HepG2 (cell line): ENCODE measurements at regions not wholly inside any gene's neighbourhood (a gene's known extent, or its start where the extent isn't known, plus 50 kb on each side); places are given as distances from the start of the nearest gene placed in this dataset.

Source experiments
- ATF1 ChIP-seq: IDR thresholded peaks from 2 replicates; pipeline ENCODE4 v1.6.1; 2016; ENCODE audit warnings: mild to moderate bottlenecking, control low read depth
- CHCHD3 ChIP-seq: sonication (generic); formaldehyde crosslinking; IDR thresholded peaks from 2 replicates; pipeline ENCODE4 v1.8.0; 2022; ENCODE audit warnings: mild to moderate bottlenecking, missing genetic modification reagents, moderate library complexity
- KDM1A ChIP-seq: IDR thresholded peaks from 2 replicates; pipeline ENCODE4 v1.6.1; 2016; ENCODE audit warnings: missing compliant biosample characterization
- MIER2 ChIP-seq: IDR thresholded peaks from 2 replicates; pipeline ENCODE4 v1.6.1; 2016; ENCODE audit warnings: missing biosample characterization, missing genetic modification reagents
- MZF1 ChIP-seq: sonication (generic); formaldehyde crosslinking; IDR thresholded peaks from 2 replicates; pipeline ENCODE4 v1.8.1; 2023; ENCODE audit warnings: mild to moderate bottlenecking, missing genetic modification reagents, borderline replicate concordance
- RXRA ChIP-seq: sonication (generic); formaldehyde crosslinking; IDR thresholded peaks from 2 replicates; pipeline ENCODE4 v1.5.1; 2020; ENCODE audit warnings: missing genetic modification reagents
- SMYD3 ChIP-seq: sonication (generic); formaldehyde crosslinking; IDR thresholded peaks from 2 replicates; pipeline ENCODE4 v1.8.1; 2023; ENCODE audit warnings: mild to moderate bottlenecking, missing genetic modification reagents
- ZNF773 ChIP-seq: sonication (generic); formaldehyde crosslinking; IDR thresholded peaks from 2 replicates; pipeline ENCODE4 v1.4.0; 2020; ENCODE audit warnings: missing genetic modification reagents, borderline replicate concordance
- ZNF780A ChIP-seq: sonication (generic); formaldehyde crosslinking; IDR thresholded peaks from 2 replicates; pipeline ENCODE4 v1.8.0; 2022; ENCODE audit warnings: mild to moderate bottlenecking, missing genetic modification reagents, moderate library complexity
- TF ChIP-seq, protein P1 (sequence below): sonication (generic); formaldehyde crosslinking; IDR thresholded peaks from 2 replicates; pipeline ENCODE4 v1.4.0; 2020; ENCODE audit warnings: missing genetic modification reagents
- TF ChIP-seq, protein P2 (sequence below): sonication (generic); formaldehyde crosslinking; IDR thresholded peaks from 2 replicates; pipeline ENCODE4 v1.5.0; 2020; ENCODE audit warnings: mild to moderate bottlenecking, low read depth, missing genetic modification reagents, borderline replicate concordance
- TF ChIP-seq, protein P3 (sequence below): sonication (generic); formaldehyde crosslinking; IDR thresholded peaks from 2 replicates; pipeline ENCODE4 v1.4.0; 2020; ENCODE audit warnings: missing genetic modification reagents
- TF ChIP-seq, protein P4 (sequence below): IDR thresholded peaks from 2 replicates; pipeline ENCODE4 v1.6.1; 2012; ENCODE audit warnings: inconsistent platforms
- TF ChIP-seq, protein P5 (sequence below): sonication (generic); formaldehyde crosslinking; IDR thresholded peaks from 2 replicates; pipeline ENCODE4 v1.4.0; 2020; ENCODE audit warnings: mild to moderate bottlenecking, missing genetic modification reagents
- TF ChIP-seq, protein P6 (sequence below): sonication (generic); formaldehyde crosslinking; IDR thresholded peaks from 2 replicates; pipeline ENCODE4 v1.4.0; 2020; ENCODE audit warnings: missing genetic modification reagents

DNA sequence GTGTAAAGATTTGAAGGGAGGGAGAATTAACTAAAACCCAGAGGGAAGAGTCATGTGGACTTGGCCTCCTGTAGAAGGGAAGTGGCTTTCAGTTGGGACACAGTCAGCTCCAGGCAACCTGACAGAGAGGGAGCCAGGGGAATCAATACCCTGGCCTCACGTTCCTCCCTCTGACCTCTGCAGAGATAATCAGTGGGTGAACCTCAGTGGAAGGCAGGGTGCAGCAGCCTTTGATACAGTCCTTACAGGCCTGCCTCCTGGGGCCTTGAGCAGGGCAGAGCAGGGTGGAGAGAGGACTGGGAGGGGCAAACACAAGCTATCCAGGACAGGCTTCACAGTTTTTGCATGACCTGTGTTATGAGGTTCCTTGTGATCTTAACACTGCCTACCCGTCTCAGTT lies 61.9 kb upstream of the GPBP1 start (continued):
- TF ChIP-seq, protein P1, sequence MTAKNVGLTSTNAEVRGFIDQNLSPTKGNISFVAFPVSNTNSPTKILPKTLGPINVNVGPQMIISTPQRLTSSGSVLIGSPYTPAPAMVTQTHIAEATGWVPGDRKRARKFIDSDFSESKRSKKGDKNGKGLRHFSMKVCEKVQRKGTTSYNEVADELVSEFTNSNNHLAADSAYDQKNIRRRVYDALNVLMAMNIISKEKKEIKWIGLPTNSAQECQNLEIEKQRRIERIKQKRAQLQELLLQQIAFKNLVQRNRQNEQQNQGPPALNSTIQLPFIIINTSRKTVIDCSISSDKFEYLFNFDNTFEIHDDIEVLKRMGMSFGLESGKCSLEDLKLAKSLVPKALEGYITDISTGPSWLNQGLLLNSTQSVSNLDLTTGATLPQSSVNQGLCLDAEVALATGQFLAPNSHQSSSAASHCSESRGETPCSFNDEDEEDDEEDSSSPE (CRISPR knock-in tag), result 0 out of 2 replicates have a peak, but pooled peaks have one; percentile 29
- TF ChIP-seq, protein P2, sequence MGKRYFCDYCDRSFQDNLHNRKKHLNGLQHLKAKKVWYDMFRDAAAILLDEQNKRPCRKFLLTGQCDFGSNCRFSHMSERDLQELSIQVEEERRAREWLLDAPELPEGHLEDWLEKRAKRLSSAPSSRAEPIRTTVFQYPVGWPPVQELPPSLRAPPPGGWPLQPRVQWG (CRISPR knock-in tag), result no peak
- TF ChIP-seq, protein P3, sequence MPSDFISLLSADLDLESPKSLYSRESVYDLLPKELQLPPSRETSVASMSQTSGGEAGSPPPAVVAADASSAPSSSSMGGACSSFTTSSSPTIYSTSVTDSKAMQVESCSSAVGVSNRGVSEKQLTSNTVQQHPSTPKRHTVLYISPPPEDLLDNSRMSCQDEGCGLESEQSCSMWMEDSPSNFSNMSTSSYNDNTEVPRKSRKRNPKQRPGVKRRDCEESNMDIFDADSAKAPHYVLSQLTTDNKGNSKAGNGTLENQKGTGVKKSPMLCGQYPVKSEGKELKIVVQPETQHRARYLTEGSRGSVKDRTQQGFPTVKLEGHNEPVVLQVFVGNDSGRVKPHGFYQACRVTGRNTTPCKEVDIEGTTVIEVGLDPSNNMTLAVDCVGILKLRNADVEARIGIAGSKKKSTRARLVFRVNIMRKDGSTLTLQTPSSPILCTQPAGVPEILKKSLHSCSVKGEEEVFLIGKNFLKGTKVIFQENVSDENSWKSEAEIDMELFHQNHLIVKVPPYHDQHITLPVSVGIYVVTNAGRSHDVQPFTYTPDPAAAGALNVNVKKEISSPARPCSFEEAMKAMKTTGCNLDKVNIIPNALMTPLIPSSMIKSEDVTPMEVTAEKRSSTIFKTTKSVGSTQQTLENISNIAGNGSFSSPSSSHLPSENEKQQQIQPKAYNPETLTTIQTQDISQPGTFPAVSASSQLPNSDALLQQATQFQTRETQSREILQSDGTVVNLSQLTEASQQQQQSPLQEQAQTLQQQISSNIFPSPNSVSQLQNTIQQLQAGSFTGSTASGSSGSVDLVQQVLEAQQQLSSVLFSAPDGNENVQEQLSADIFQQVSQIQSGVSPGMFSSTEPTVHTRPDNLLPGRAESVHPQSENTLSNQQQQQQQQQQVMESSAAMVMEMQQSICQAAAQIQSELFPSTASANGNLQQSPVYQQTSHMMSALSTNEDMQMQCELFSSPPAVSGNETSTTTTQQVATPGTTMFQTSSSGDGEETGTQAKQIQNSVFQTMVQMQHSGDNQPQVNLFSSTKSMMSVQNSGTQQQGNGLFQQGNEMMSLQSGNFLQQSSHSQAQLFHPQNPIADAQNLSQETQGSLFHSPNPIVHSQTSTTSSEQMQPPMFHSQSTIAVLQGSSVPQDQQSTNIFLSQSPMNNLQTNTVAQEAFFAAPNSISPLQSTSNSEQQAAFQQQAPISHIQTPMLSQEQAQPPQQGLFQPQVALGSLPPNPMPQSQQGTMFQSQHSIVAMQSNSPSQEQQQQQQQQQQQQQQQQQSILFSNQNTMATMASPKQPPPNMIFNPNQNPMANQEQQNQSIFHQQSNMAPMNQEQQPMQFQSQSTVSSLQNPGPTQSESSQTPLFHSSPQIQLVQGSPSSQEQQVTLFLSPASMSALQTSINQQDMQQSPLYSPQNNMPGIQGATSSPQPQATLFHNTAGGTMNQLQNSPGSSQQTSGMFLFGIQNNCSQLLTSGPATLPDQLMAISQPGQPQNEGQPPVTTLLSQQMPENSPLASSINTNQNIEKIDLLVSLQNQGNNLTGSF (CRISPR knock-in tag), result no peak
- TF ChIP-seq, protein P4, sequence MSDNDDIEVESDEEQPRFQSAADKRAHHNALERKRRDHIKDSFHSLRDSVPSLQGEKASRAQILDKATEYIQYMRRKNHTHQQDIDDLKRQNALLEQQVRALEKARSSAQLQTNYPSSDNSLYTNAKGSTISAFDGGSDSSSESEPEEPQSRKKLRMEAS, result peak; percentile 57
- TF ChIP-seq MZF1 (CRISPR knock-in tag) (no peak), ZNF780A (CRISPR knock-in tag) (no peak), MIER2 (CRISPR knock-in tag) (peak; percentile 72; the same call in 1 of the 2 replicates), RXRA (CRISPR knock-in tag) (peak; percentile 84), CHCHD3 (CRISPR knock-in tag) (no peak), KDM1A (CRISPR knock-in tag) (0 out of 2 replicates have a peak, but pooled peaks have one; percentile 16), ZNF773 (CRISPR knock-in tag) (no peak), ATF1 (CRISPR knock-in tag) (peak; percentile 58), SMYD3 (CRISPR knock-in tag) (no peak)
- TF ChIP-seq, protein P5, sequence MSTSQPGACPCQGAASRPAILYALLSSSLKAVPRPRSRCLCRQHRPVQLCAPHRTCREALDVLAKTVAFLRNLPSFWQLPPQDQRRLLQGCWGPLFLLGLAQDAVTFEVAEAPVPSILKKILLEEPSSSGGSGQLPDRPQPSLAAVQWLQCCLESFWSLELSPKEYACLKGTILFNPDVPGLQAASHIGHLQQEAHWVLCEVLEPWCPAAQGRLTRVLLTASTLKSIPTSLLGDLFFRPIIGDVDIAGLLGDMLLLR (CRISPR knock-in tag), result no peak
- TF ChIP-seq, protein P6, sequence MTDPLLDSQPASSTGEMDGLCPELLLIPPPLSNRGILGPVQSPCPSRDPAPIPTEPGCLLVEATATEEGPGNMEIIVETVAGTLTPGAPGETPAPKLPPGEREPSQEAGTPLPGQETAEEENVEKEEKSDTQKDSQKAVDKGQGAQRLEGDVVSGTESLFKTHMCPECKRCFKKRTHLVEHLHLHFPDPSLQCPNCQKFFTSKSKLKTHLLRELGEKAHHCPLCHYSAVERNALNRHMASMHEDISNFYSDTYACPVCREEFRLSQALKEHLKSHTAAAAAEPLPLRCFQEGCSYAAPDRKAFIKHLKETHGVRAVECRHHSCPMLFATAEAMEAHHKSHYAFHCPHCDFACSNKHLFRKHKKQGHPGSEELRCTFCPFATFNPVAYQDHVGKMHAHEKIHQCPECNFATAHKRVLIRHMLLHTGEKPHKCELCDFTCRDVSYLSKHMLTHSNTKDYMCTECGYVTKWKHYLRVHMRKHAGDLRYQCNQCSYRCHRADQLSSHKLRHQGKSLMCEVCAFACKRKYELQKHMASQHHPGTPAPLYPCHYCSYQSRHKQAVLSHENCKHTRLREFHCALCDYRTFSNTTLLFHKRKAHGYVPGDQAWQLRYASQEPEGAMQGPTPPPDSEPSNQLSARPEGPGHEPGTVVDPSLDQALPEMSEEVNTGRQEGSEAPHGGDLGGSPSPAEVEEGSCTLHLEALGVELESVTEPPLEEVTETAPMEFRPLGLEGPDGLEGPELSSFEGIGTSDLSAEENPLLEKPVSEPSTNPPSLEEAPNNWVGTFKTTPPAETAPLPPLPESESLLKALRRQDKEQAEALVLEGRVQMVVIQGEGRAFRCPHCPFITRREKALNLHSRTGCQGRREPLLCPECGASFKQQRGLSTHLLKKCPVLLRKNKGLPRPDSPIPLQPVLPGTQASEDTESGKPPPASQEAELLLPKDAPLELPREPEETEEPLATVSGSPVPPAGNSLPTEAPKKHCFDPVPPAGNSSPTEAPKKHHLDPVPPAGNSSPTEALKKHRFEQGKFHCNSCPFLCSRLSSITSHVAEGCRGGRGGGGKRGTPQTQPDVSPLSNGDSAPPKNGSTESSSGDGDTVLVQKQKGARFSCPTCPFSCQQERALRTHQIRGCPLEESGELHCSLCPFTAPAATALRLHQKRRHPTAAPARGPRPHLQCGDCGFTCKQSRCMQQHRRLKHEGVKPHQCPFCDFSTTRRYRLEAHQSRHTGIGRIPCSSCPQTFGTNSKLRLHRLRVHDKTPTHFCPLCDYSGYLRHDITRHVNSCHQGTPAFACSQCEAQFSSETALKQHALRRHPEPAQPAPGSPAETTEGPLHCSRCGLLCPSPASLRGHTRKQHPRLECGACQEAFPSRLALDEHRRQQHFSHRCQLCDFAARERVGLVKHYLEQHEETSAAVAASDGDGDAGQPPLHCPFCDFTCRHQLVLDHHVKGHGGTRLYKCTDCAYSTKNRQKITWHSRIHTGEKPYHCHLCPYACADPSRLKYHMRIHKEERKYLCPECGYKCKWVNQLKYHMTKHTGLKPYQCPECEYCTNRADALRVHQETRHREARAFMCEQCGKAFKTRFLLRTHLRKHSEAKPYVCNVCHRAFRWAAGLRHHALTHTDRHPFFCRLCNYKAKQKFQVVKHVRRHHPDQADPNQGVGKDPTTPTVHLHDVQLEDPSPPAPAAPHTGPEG, result no peak
